Motor neuron (in vitro differentiated cells): ENCODE measurements at regions not wholly inside any gene's neighbourhood (a gene's known extent, or its start where the extent isn't known, plus 50 kb on each side); places are given as distances from the start of the nearest gene placed in this dataset.
"Not testable (repeated sequence)": the region's sequence is repeated elsewhere in the genome, so short reads cannot be mapped to it uniquely, and the experiment has no call there.

ENCODE experiments used
- ATAC-seq, 8 experiments: fragments of 200-7000 bp; cut with Tn5 transposase; replicated peaks in 6 of 8; 2 replicates each; pipeline ENCODE4 v1.8.0; 2021; ENCODE audit warnings: mild to moderate bottlenecking in 8 of 8, moderate library complexity in 8 of 8
- H3K27ac ChIP-seq, 2 donors: fragments of 250-450 bp; sonication (Bioruptor Pico); 2 replicates each; pipeline ENCODE4 v1.9.0; 2021; ENCODE audit warnings: antibody characterized with exemption in 2 of 2, mild to moderate bottlenecking in 2 of 2, moderate library complexity in 1 of 2
- H3K4me1 ChIP-seq, 2 donors: fragments of 250-450 bp; sonication (Bioruptor Pico); replicated peaks in 1 of 2; 2 replicates each; pipeline ENCODE4 v1.6.1; 2021; ENCODE audit warnings: antibody characterized with exemption in 2 of 2, mild to moderate bottlenecking in 2 of 2, moderate library complexity in 1 of 2
- H3K4me3 ChIP-seq, 5 donors: fragments of 250-450 bp; sonication (Bioruptor Pico); 2 replicates each; pipeline ENCODE4 v1.9.0; 2021; ENCODE audit warnings: antibody characterized with exemption in 5 of 5, mild to moderate bottlenecking in 5 of 5, moderate library complexity in 4 of 5
- WGBS, 10 experiments: fragments of 450-650 bp; shearing (Covaris generic); methylation state at CpG; one replicate each; pipeline ENCODE4 v1.0.0; 2022; 5-methylcytosine and 5-hydroxymethylcytosine counted together
- in situ Hi-C, 9 experiments: fragments of 400-800 bp; cut with MboI; loops; one replicate each; pipeline ENCODE4 v1.15.0; 2021; ENCODE audit warnings: low sequenced_read_pairs in 9 of 9, low pct_unique_long_range_greater_than_20kb in 2 of 9; ENCODE audit not compliant: unreplicated experiment in 9 of 9

- 0 to 100% (median 40%) methylated on average over 1 of the region's 1 CpG; no CpG with 5 or more reads in 2 of the 10 experiments for WGBS, 10 experiments
- no peak overlapping the region for H3K4me3 ChIP-seq
- H3K27ac ChIP-seq: no peak overlapping the region
- in situ Hi-C loops: no loop called here
- no peak for ATAC-seq
- H3K4me1 ChIP-seq: no peaks in the 10 kb centered on the region
Observed at GRCh38 chr5:8729437-8729836, 816.4 kb downstream of the SEMA5A start.

- no peak for ATAC-seq
- in situ Hi-C loops: no loop called here
- no peak overlapping the region for H3K4me3 ChIP-seq
- 40 to 100% (median 67%) methylated on average over 1 to 2 of the region's 2 CpGs; no CpG with 5 or more reads in 1 of the 10 experiments for WGBS, 10 experiments
- H3K27ac ChIP-seq: no peak overlapping the region
- no peaks in the 10 kb centered on the region for H3K4me1 ChIP-seq
Observed at GRCh38 chr5:8730194-8730593, 815.7 kb downstream of the SEMA5A start.

GRCh38 chr5:8731110-8731509 is 814.8 kb downstream of the SEMA5A start:
- H3K27ac ChIP-seq, in situ Hi-C loops, H3K4me3 ChIP-seq, H3K4me1 ChIP-seq, ATAC-seq: not testable (repeated sequence)
- WGBS, 10 experiments: 60 to 100% (median 77%) methylated on average over 1 to 2 of the region's 7 CpGs; no CpG with 5 or more reads in 6 of the 10 experiments

DNA sequence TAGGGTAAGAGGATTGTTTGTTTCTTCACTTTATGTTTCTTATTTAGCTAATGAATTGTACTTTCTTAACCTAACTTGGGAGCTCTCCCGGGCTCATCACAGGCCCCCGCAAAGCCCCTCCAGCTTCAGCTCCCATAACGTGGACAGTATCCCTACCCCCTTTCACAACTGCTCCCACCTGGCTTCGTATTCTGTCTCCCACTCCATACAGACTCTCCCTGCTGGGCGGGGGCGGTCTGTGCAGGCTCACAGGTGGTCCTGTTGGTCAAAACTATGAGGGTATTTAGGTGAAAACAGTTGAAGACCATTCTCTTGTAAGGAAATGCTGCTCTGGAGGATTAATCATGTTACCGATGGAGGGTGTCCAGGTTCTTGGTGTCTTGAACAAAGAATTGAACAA is 805.3 kb downstream of the SEMA5A start:
- in situ Hi-C loops: no loop called here
- H3K27ac ChIP-seq: no peak overlapping the region
- no peak for ATAC-seq
- no peaks in the 10 kb centered on the region for H3K4me1 ChIP-seq
- WGBS, 10 experiments: 36 to 100% (median 57%) methylated on average over 1 to 7 of the region's 7 CpGs; no CpG with 5 or more reads in 2 of the 10 experiments
- no peak overlapping the region for H3K4me3 ChIP-seq

GRCh38 chr5:8749556-8749955 is 796.3 kb downstream of the SEMA5A start:
- no peak overlapping the region for H3K4me3 ChIP-seq
- 67 to 100% (median 90%) methylated on average over 1 to 2 of the region's 2 CpGs for WGBS, 10 experiments
- no peaks in the 10 kb centered on the region for H3K4me1 ChIP-seq
- in situ Hi-C loops: no loop called here
- no peak for ATAC-seq
- no peak overlapping the region for H3K27ac ChIP-seq

- H3K4me3 ChIP-seq: no peak overlapping the region
- in situ Hi-C loops: loop anchor here in 3 of 9 experiments (25.0 kb wide), 1 partner anchor 462 kb away; no protein-coding TSS in a partner anchor
- H3K4me1 ChIP-seq: no peaks in the 10 kb centered on the region
- ATAC-seq: no peak
- H3K27ac ChIP-seq: no peak overlapping the region
Observed at GRCh38 chr5:8750100-8750499, 795.8 kb downstream of the SEMA5A start.

DNA sequence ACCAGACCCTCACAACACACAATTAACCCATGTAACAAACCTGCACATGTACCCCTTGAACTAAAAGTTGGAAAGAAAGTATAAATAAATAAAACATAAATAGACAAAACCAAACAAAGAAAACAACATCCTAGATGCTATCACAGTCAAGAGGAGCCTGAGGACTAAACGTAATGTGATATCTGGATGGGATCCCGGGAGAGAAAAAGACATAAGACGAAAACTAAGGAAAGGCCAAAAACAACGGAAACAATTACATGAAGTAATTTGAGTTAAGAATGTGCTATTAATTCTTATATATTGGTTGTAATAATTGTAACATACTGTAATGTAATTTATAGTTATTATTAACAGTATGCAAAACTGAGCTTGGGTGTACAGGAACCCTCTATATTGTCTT is 793.9 kb downstream of the SEMA5A start:
- in situ Hi-C loops: loop anchor here in 3 of 9 experiments (25.0 kb wide), 1 partner anchor 460 kb away; no protein-coding TSS in a partner anchor
- no peak overlapping the region for H3K4me3 ChIP-seq
- no peak overlapping the region for H3K27ac ChIP-seq
- WGBS, 10 experiments: 26 to 100% (median 86%) methylated on average over 1 to 4 of the region's 4 CpGs; no CpG with 5 or more reads in 1 of the 10 experiments
- no peak for ATAC-seq
- H3K4me1 ChIP-seq: no peaks in the 10 kb centered on the region

GRCh38 chr5:8752595-8752994 is 793.3 kb downstream of the SEMA5A start:
- H3K4me3 ChIP-seq: no peak overlapping the region
- H3K27ac ChIP-seq: no peak overlapping the region
- H3K4me1 ChIP-seq: no peaks in the 10 kb centered on the region
- ATAC-seq: no peak
- in situ Hi-C loops: loop anchor here in 3 of 9 experiments (25.0 kb wide), 1 partner anchor 460 kb away; no protein-coding TSS in a partner anchor
- WGBS, 10 experiments: 0 to 100% (median 83%) methylated on average over 1 of the region's 1 CpG; no CpG with 5 or more reads in 3 of the 10 experiments

- Histone ChIP-seq H3K4me3 (no peak overlapping the region), H3K27ac (no peak overlapping the region), H3K4me1 (no peaks in the 10 kb centered on the region)
- in situ Hi-C loops: loop anchor here in 3 of 9 experiments (25.0 kb wide), 1 partner anchor 456 kb away; no protein-coding TSS in a partner anchor
- ATAC-seq: peak in 5 of 8 experiments; percentile 48 to 74 (median 62)
- 38 to 100% (median 44%) methylated on average over 1 to 2 of the region's 2 CpGs; no CpG with 5 or more reads in 1 of the 10 experiments for WGBS, 10 experiments
Observed at GRCh38 chr5:8756498-8757084, 789.3 kb downstream of the SEMA5A start.

GRCh38 chr5:8765886-8766285 is 780.0 kb downstream of the SEMA5A start:
- ATAC-seq: no peak
- no peak overlapping the region for H3K4me3 ChIP-seq
- in situ Hi-C loops: loop anchor here in 3 of 9 experiments (25.0 kb wide), 1 partner anchor 446 kb away; no protein-coding TSS in a partner anchor
- 38 to 100% (median 76%) methylated on average over 1 to 3 of the region's 3 CpGs; no CpG with 5 or more reads in 2 of the 10 experiments for WGBS, 10 experiments
- no peaks in the 10 kb centered on the region for H3K4me1 ChIP-seq
- H3K27ac ChIP-seq: no peak overlapping the region

DNA sequence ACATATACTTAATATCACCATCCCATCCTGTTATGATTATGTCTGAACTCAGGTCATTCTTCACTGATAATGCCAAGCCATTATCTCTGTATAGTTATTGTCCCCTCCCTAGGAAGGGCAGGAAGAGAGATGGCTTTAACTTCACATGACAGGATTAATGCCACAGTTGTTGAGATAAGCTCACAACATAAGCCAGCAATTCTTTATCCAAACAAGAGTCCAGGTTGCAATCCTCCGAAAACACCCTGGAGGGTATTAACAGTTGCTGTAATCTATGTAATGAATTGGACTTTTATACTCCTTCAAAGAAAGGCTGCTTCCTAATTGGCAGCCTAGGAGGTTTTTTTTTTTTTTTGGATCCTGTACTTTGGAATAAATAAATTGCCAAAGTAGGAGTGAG is 779.4 kb downstream of the SEMA5A start:
- in situ Hi-C loops: loop anchor here in 3 of 9 experiments (25.0 kb wide), 1 partner anchor 446 kb away; no protein-coding TSS in a partner anchor
- no peak for ATAC-seq
- no peak overlapping the region for H3K4me3 ChIP-seq
- H3K4me1 ChIP-seq: no peaks in the 10 kb centered on the region
- no peak overlapping the region for H3K27ac ChIP-seq
- WGBS, 10 experiments: 86 to 100% (median 100%) methylated on average over 1 of the region's 1 CpG; no CpG with 5 or more reads in 5 of the 10 experiments

DNA sequence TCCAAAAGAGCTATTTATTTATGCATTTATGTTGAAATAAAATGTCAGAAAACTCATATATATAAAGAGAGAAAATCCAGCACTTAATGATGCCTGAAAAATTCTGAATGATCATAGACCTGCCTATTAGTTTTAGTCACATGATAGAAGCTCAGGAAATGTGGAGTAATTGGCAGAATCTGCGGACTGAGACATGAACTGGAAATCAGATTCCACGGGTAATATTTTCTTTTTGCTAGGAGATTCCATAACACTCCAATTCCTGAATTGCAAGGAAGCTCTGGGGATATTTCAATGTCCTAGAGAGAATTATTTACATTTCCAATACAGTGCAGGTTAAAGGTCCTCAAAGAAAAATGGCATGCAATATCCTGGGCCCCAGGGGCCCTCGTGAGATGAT is 778.8 kb downstream of the SEMA5A start:
- in situ Hi-C loops: loop anchor here in 3 of 9 experiments (25.0 kb wide), 1 partner anchor 445 kb away; no protein-coding TSS in a partner anchor
- no peak for ATAC-seq
- no peak overlapping the region for H3K4me3 ChIP-seq
- H3K27ac ChIP-seq: no peak overlapping the region
- no peaks in the 10 kb centered on the region for H3K4me1 ChIP-seq
- WGBS, 10 experiments: 40 to 100% (median 94%) methylated on average over 1 to 3 of the region's 3 CpGs; no CpG with 5 or more reads in 1 of the 10 experiments

DNA sequence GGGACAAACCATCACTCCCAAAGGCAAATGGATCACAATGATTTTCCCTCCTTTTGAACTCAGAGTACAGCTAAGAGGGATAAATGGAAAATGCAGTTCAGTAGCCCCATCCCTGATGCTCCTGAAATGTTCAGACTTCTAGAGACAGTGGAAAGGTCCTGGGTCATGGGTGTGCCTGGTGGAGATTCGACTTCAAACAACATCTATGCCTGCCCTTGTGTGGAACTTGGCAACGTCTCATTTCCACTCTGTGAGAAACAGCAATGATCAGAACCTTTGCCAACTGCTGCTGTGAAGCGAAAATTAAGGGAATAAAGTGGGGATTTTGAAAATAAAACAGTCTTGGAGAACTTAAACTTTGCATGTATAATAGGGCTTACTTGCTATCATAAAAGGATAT is 778.1 kb downstream of the SEMA5A start:
- H3K27ac ChIP-seq: no peak overlapping the region
- 79 to 100% (median 80%) methylated on average over 1 to 3 of the region's 3 CpGs; no CpG with 5 or more reads in 5 of the 10 experiments for WGBS, 10 experiments
- in situ Hi-C loops: loop anchor here in 3 of 9 experiments (25.0 kb wide), 1 partner anchor 445 kb away; no protein-coding TSS in a partner anchor
- no peaks in the 10 kb centered on the region for H3K4me1 ChIP-seq
- ATAC-seq: no peak
- no peak overlapping the region for H3K4me3 ChIP-seq
